K562 (cell line): ENCODE measurements at regions not wholly inside any gene's neighbourhood (a gene's known extent, or its start where the extent isn't known, plus 50 kb on each side); places are given as distances from the start of the nearest gene placed in this dataset.

Source experiments
- ATAC-seq: fragments of 200-7000 bp; cut with Tn5 transposase; 3 replicates; pipeline ENCODE4 v1.9.1; 2020; ENCODE audit warnings: moderate library complexity
- BruUV-seq: library from RNA; stranded (reverse); fragments of 400-500 nt; replicated peaks from 2 replicates; lab custom pipeline; 2021; lab: Mats Ljungman, UMichigan
- CTCF ChIA-PET: fragments of 300-600 bp; formaldehyde crosslinking; extraction: SDS; loops from one replicate; lab custom pipeline; 2021; ENCODE audit warnings: low intra/inter-chr PET ratio; lab: Yijun Ruan, JAX
- POLR2A ChIA-PET: fragments of 300-600, 350-650 bp; sonication (Branson Sonifier 250); formaldehyde crosslinking; extraction: SDS; loops from one replicate; lab custom pipeline; 2021; ENCODE audit warnings: antibody characterized with exemption, inconsistent platforms; lab: Yijun Ruan, JAX
- DNase-seq, 4 experiments: peaks; one replicate each; pipeline versions ENCODE4 v3.0.0 to v3.0.0-alpha.2; 2011 to 2018; ENCODE audit warnings: low spot score in 3 of 4, mixed read lengths in 3 of 4; ENCODE audit errors: extremely low read depth in 1 of 4
- FAIRE-seq: peaks from 2 replicates; lab custom pipeline; 2011; peaks lifted over from hg19 to GRCh38; lab: Jason Lieb, UNC
- H2AFZ ChIP-seq: 2 replicates; pipeline ENCODE4 v1.6.0; 2011; ENCODE audit warnings: low read depth, low read length, control low read depth, inconsistent platforms
- H3K27ac ChIP-seq: fragments of 200-600 bp; 3 replicates; pipeline ENCODE4 v1.8.0; 2011; ENCODE audit warnings: low read depth, mild to moderate bottlenecking, control low read depth, inconsistent platforms, low read length, moderate library complexity, mixed read lengths; ENCODE audit errors: extremely low read depth
- H3K27me3 ChIP-seq, 2 experiments: fragments of 300-600 bp in 1 of 2; 2 replicates in 1 of 2; 3 replicates in 1 of 2; pipeline versions ENCODE4 v1.6.0 to v1.8.0; 2011; ENCODE audit warnings: inconsistent platforms in 2 of 2, low read length in 2 of 2, mild to moderate bottlenecking in 1 of 2, mixed read lengths in 1 of 2, moderate library complexity in 1 of 2; ENCODE audit not compliant: control insufficient read depth in 2 of 2, insufficient read depth in 2 of 2
- H3K36me3 ChIP-seq: fragments of 300-600 bp; 3 replicates; pipeline ENCODE4 v1.8.0; 2011; ENCODE audit warnings: mild to moderate bottlenecking, low read length, inconsistent platforms; ENCODE audit not compliant: control insufficient read depth, insufficient read depth
- H3K4me1 ChIP-seq, 2 experiments: fragments of 200-600 bp in 1 of 2; replicated peaks in 1 of 2; 2 replicates in 1 of 2; 3 replicates in 1 of 2; pipeline versions ENCODE4 v1.5.1 to v1.8.0; 2011; ENCODE audit warnings: inconsistent platforms in 2 of 2, low read length in 2 of 2, mild to moderate bottlenecking in 1 of 2, mixed read lengths in 1 of 2, moderate library complexity in 1 of 2; ENCODE audit not compliant: control insufficient read depth in 2 of 2, insufficient read depth in 2 of 2
- H3K4me2 ChIP-seq: 2 replicates; pipeline ENCODE4 v1.6.1; 2011; ENCODE audit warnings: low read length, control low read depth, inconsistent platforms, mixed read lengths; ENCODE audit not compliant: insufficient read depth
- H3K4me3 ChIP-seq: fragments of 200-600 bp; sonication (generic), shearing (Covaris generic); 2 replicates; pipeline ENCODE4 v1.5.1; 2016; ENCODE audit warnings: control low read depth, inconsistent platforms
- H3K79me2 ChIP-seq: fragments of 200-600 bp; 3 replicates; pipeline ENCODE4 v1.8.0; 2011; ENCODE audit warnings: low read length, inconsistent platforms; ENCODE audit not compliant: control insufficient read depth, insufficient read depth
- H3K9ac ChIP-seq, 2 experiments: 2 replicates each; pipeline versions ENCODE4 v1.6.0 to v1.6.1; 2011; ENCODE audit warnings: low read depth in 2 of 2, low read length in 2 of 2, control low read depth in 1 of 2, inconsistent platforms in 1 of 2, mild to moderate bottlenecking in 1 of 2, mixed read lengths in 1 of 2; ENCODE audit not compliant: insufficient read depth in 1 of 2
- H3K9me1 ChIP-seq: one replicate; pipeline ENCODE4 v1.6.0; 2011; ENCODE audit warnings: inconsistent platforms, mild to moderate bottlenecking, low read length, moderate library complexity; ENCODE audit not compliant: control insufficient read depth, insufficient read depth
- H3K9me3 ChIP-seq: replicated peaks from 2 replicates; pipeline ENCODE4 v1.5.1; 2011; ENCODE audit warnings: low read depth, low read length, inconsistent platforms; ENCODE audit not compliant: control insufficient read depth, insufficient read depth
- H4K20me1 ChIP-seq: replicated peaks from 2 replicates; pipeline ENCODE4 v1.6.1; 2011; ENCODE audit warnings: low read length, inconsistent platforms, mixed read lengths; ENCODE audit not compliant: control insufficient read depth, insufficient read depth
- ELF1 ChIP-seq: fragments of 200-800 bp; sonication (Bioruptor generic); IDR thresholded peaks from 2 replicates; pipeline ENCODE4 v1.6.1; 2016; ENCODE audit warnings: missing genetic modification characterization, missing compliant biosample characterization
- FOS ChIP-seq: IDR thresholded peaks from 3 replicates; pipeline ENCODE4 v1.6.1; 2011; ENCODE audit not compliant: insufficient read length; ENCODE audit errors: extremely low read depth
- FOXK1 ChIP-seq: sonication (generic); formaldehyde crosslinking; IDR thresholded peaks from 2 replicates; pipeline ENCODE4 v1.8.0; 2022; ENCODE audit warnings: missing genetic modification reagents, mild to moderate bottlenecking, borderline replicate concordance
- HDGF ChIP-seq: fragments of 450-650 bp; IDR thresholded peaks from 2 replicates; pipeline ENCODE4 v1.6.1; 2016
- HMGXB4 ChIP-seq: sonication (generic); formaldehyde crosslinking; IDR thresholded peaks from 2 replicates; pipeline ENCODE4 v1.8.1; 2023; ENCODE audit warnings: mild to moderate bottlenecking, missing genetic modification reagents
- MYNN ChIP-seq, 2 experiments: sonication (generic); formaldehyde crosslinking in 1 of 2; IDR thresholded peaks; 2 replicates each; pipeline versions ENCODE4 v1.5.0 to v1.6.1; 2016 to 2020; ENCODE audit warnings: antibody characterized with exemption in 1 of 2, missing genetic modification reagents in 1 of 2
- NRF1 ChIP-seq, 2 experiments: fragments of 450-650 bp; IDR thresholded peaks in 1 of 2; conservative IDR thresholded peaks in 1 of 2; 2 replicates each; pipeline ENCODE4 v1.6.1; 2014; ENCODE audit warnings: mild to moderate bottlenecking in 2 of 2
- SFPQ ChIP-seq: fragments of 200-400 bp; formaldehyde crosslinking; IDR thresholded peaks from 2 replicates; pipeline ENCODE4 v1.6.1; 2017; ENCODE audit warnings: mild to moderate bottlenecking, low read depth, low read length, moderate library complexity
- SMAD3 ChIP-seq: fragments of 450-650 bp; formaldehyde crosslinking; conservative IDR thresholded peaks from 2 replicates; pipeline ENCODE4 v1.4.0; 2020; ENCODE audit warnings: mild to moderate bottlenecking
- SMARCA5 ChIP-seq: fragments of 450-650 bp; IDR thresholded peaks from 2 replicates; pipeline ENCODE4 v1.6.1; 2016
- SP1 ChIP-seq: sonication (generic); formaldehyde crosslinking; IDR thresholded peaks from 2 replicates; pipeline ENCODE4 v1.8.1; 2022; ENCODE audit warnings: mild to moderate bottlenecking, missing genetic modification reagents
- SRSF7 ChIP-seq: fragments of 200-400 bp; formaldehyde crosslinking; optimal IDR thresholded peaks from 2 replicates; pipeline ENCODE3; 2017; ENCODE audit warnings: mild to moderate bottlenecking, low read depth, low read length
- ZNF133 ChIP-seq: fragments of 250-450 bp; sonication (Bioruptor Pico); IDR thresholded peaks from 2 replicates; pipeline ENCODE4 v1.4.0; 2020; ENCODE audit warnings: mild to moderate bottlenecking
- ZNF184 ChIP-seq: sonication (generic); formaldehyde crosslinking; IDR thresholded peaks from 2 replicates; pipeline ENCODE4 v1.5.0; 2020; ENCODE audit warnings: missing genetic modification reagents
- ZNF274 ChIP-seq: IDR thresholded peaks from 2 replicates; pipeline ENCODE4 v1.6.1; 2011; ENCODE audit warnings: low read depth, mild to moderate bottlenecking, low read length, moderate library complexity, borderline replicate concordance
- ZNF436 ChIP-seq: fragments of 250-450, 450-650 bp; sonication (Bioruptor Pico); formaldehyde crosslinking; IDR thresholded peaks from 2 replicates; pipeline ENCODE4 v1.7.0; 2020; ENCODE audit warnings: mild to moderate bottlenecking
- ZNF57 ChIP-seq: fragments of 450-650 bp; formaldehyde crosslinking; IDR thresholded peaks from 2 replicates; pipeline ENCODE4 v1.4.0; 2020; ENCODE audit warnings: mild to moderate bottlenecking, moderate library complexity
- ZNF592 ChIP-seq: fragments of 450-650 bp; IDR thresholded peaks from 2 replicates; pipeline ENCODE4 v1.6.1; 2017; ENCODE audit warnings: antibody characterized with exemption, mild to moderate bottlenecking
- WGBS: fragments of 100-300 bp; shearing (Covaris generic); methylation state at CpG from one replicate; pipeline ENCODE4 v1.1.6; 2016; ENCODE audit warnings: low coverage, mixed read lengths; ENCODE audit not compliant: insufficient coverage; ENCODE audit errors: missing lambda C conversion rate; 5-methylcytosine and 5-hydroxymethylcytosine counted together
- in situ Hi-C: fragments of 300-500 bp; cut with MboI; formaldehyde crosslinking; loops from 4 replicates; pipeline ENCODE4 v1.15.0; 2018; ENCODE audit warnings: inconsistent platforms, mixed read lengths
- intact Hi-C: fragments of 100-400 bp; cut with micrococcal nuclease; formaldehyde crosslinking; loops from 2 replicates; pipeline ENCODE4 v1.14.2; 2022

DNA sequence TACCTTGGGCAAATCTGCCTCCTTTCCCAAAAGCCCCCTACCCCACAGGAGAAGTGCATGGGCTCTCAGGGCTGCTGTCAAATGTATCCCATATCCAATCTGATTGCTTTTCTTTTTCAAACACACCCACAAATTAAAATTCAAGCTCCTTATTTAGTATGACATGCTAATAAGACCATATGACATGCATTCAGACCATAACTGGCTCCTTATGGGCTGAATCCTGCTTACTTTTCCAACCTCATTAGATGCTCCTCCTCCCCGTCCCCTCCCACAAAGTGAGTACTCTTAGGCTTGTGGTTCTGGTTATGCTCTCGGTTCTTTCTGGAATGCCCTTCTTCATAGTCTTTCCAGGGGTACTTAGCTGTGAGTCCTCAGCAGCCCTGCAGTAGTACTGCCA, 59.0 kb upstream of the TOM1L1 start:
- in situ Hi-C loops = no loop called here
- Histone ChIP-seq H2AFZ (0 out of 2 replicates have a peak overlapping the region, but pooled peaks have one; percentile 4), H3K27me3 (no peaks in the 10 kb centered on the region; a peak in 1 of 5 replicates), H3K36me3 (no peaks in the 10 kb centered on the region), H4K20me1 (no peaks in the 10 kb centered on the region), H3K9me1 (no peaks in the 10 kb centered on the region), H3K4me1 (no peaks in the 10 kb centered on the region), H3K9me3 (no peaks in the 10 kb centered on the region), H3K27ac (no peak overlapping the region), H3K9ac (no peak overlapping the region), H3K79me2 (no peaks in the 10 kb centered on the region), H3K4me3 (no peak overlapping the region), H3K4me2 (no peak overlapping the region)
- no TSS peak for BruUV-seq
- CTCF ChIA-PET = no interaction called here
- intact Hi-C loops = no loop called here
- WGBS = 14% methylated on average over 2 of the region's 2 CpGs
- POLR2A ChIA-PET = no interaction called here
- ATAC-seq (no peak), FAIRE-seq (no peak), DNase-seq (no peak)
- no peak for TF ChIP-seq FOXK1
- no peak for TF ChIP-seq NRF1 (conservative IDR thresholded peaks at IDR 0.05 in 1 of 2, IDR thresholded peaks at IDR 0.05 in 1 of 2)
- no peak for TF ChIP-seq HDGF
- no peak for TF ChIP-seq MYNN (IDR thresholded peaks at IDR 0.05)
- TF ChIP-seq MYNN (CRISPR knock-in tag; IDR thresholded peaks at IDR 0.05) = no peak
- no peak for TF ChIP-seq ZNF592
- TF ChIP-seq SMARCA5 = no peak
- no peak for TF ChIP-seq ZNF133 (CRISPR knock-in tag)
- no peak for TF ChIP-seq SP1 (CRISPR knock-in tag)
- TF ChIP-seq FOS = no peak
- no peak for TF ChIP-seq ZNF184 (CRISPR knock-in tag)
- no peak for TF ChIP-seq SMAD3
- no peak for TF ChIP-seq ZNF274
- no peak for TF ChIP-seq HMGXB4 (CRISPR knock-in tag)
- TF ChIP-seq ZNF436 (CRISPR knock-in tag) = no peak
- TF ChIP-seq ELF1 (tag) = no peak
- no peak for TF ChIP-seq SRSF7
- no peak for TF ChIP-seq SFPQ
- TF ChIP-seq ZNF57 = no peak
